ENCODE measurements at regions not wholly inside any gene's neighbourhood (a gene's known extent, or its start where the extent isn't known, plus 50 kb on each side); places are given as distances from the start of the nearest gene placed in this dataset.

GRCh38 chr18:68532328-68532885 lies 182.5 kb downstream of the TMX3 start:
- TF ChIP-seq CTCF (IDR thresholded peaks at IDR 0.05; ENCODE audit: unreplicated experiment), result no peak
- H3K36me3 Mint-ChIP-seq (ENCODE audit: insufficient read depth, unreplicated experiment), result no peaks in the 10 kb centered on the region
- no peaks in the 10 kb centered on the region for H3K9me3 Mint-ChIP-seq (ENCODE audit: low read depth, unreplicated experiment)
- intact Hi-C loops (cut with micrococcal nuclease; ENCODE audit: unreplicated experiment), result no loop called here
- H3K4me1 Mint-ChIP-seq (ENCODE audit: low read depth, unreplicated experiment), result no peaks in the 10 kb centered on the region
- DNase-seq, result no peak
- no peaks in the 10 kb centered on the region for H3K27me3 Mint-ChIP-seq (ENCODE audit: unreplicated experiment)
- H3K4me3 Mint-ChIP-seq (ENCODE audit: low read depth, unreplicated experiment), result no peak overlapping the region
- CTCF ChIA-PET, result no interaction called here
- H3K27ac Mint-ChIP-seq (ENCODE audit: unreplicated experiment), result no peak overlapping the region
- BruUV-seq (replicated peaks), result no TSS peak

GRCh38 chr18:68525091-68525490 lies 189.8 kb downstream of the TMX3 start:
- H3K27me3 Mint-ChIP-seq (ENCODE audit: unreplicated experiment), result no peaks in the 10 kb centered on the region
- H3K4me1 Mint-ChIP-seq (ENCODE audit: low read depth, unreplicated experiment), result no peaks in the 10 kb centered on the region
- H3K4me3 Mint-ChIP-seq (ENCODE audit: low read depth, unreplicated experiment), result no peak overlapping the region
- H3K36me3 Mint-ChIP-seq (ENCODE audit: insufficient read depth, unreplicated experiment), result no peaks in the 10 kb centered on the region
- H3K9me3 Mint-ChIP-seq (ENCODE audit: low read depth, unreplicated experiment), result no peaks in the 10 kb centered on the region
- no TSS peak for BruUV-seq (replicated peaks)
- CTCF ChIA-PET, result no interaction called here
- intact Hi-C loops (cut with micrococcal nuclease; ENCODE audit: unreplicated experiment), result no loop called here
- H3K27ac Mint-ChIP-seq (ENCODE audit: unreplicated experiment), result no peak overlapping the region
- TF ChIP-seq CTCF (IDR thresholded peaks at IDR 0.05; ENCODE audit: unreplicated experiment), result no peak
- DNase-seq, result no peak

GRCh38 chr18:68520406-68521075 lies 194.4 kb downstream of the TMX3 start:
- no peak for DNase-seq
- TF ChIP-seq CTCF (IDR thresholded peaks at IDR 0.05; ENCODE audit: unreplicated experiment), result no peak
- Mint-ChIP-seq H3K27ac (ENCODE audit: unreplicated experiment) (no peak overlapping the region), H3K9me3 (ENCODE audit: low read depth, unreplicated experiment) (no peaks in the 10 kb centered on the region), H3K4me1 (ENCODE audit: low read depth, unreplicated experiment) (no peaks in the 10 kb centered on the region), H3K36me3 (ENCODE audit: insufficient read depth, unreplicated experiment) (no peaks in the 10 kb centered on the region), H3K27me3 (ENCODE audit: unreplicated experiment) (no peaks in the 10 kb centered on the region), H3K4me3 (ENCODE audit: low read depth, unreplicated experiment) (no peak overlapping the region)
- CTCF ChIA-PET, result no interaction called here
- intact Hi-C loops (cut with micrococcal nuclease; ENCODE audit: unreplicated experiment), result no loop called here
- no TSS peak for BruUV-seq (replicated peaks)

GRCh38 chr18:68519336-68519735 lies 195.6 kb downstream of the TMX3 start:
- no TSS peak for BruUV-seq (replicated peaks)
- no peak for TF ChIP-seq CTCF (IDR thresholded peaks at IDR 0.05; ENCODE audit: unreplicated experiment)
- Mint-ChIP-seq H3K4me1 (ENCODE audit: low read depth, unreplicated experiment) (no peaks in the 10 kb centered on the region), H3K4me3 (ENCODE audit: low read depth, unreplicated experiment) (no peak overlapping the region), H3K27ac (ENCODE audit: unreplicated experiment) (no peak overlapping the region), H3K36me3 (ENCODE audit: insufficient read depth, unreplicated experiment) (no peaks in the 10 kb centered on the region), H3K9me3 (ENCODE audit: low read depth, unreplicated experiment) (no peaks in the 10 kb centered on the region), H3K27me3 (ENCODE audit: unreplicated experiment) (no peaks in the 10 kb centered on the region)
- intact Hi-C loops (cut with micrococcal nuclease; ENCODE audit: unreplicated experiment), result no loop called here
- DNase-seq, result no peak
- CTCF ChIA-PET, result no interaction called here
